Loucy (cell line): ENCODE measurements at regions not wholly inside any gene's neighbourhood (a gene's known extent, or its start where the extent isn't known, plus 50 kb on each side); places are given as distances from the start of the nearest gene placed in this dataset.

Source experiments
- CTCF ChIP-seq: fragments of 200-600 bp; sonication (generic); conservative IDR thresholded peaks from 2 replicates; pipeline ENCODE4 v1.5.1; 2014; ENCODE audit warnings: mild to moderate bottlenecking, antibody characterized with exemption, low read length
- EZH2phosphoT487 ChIP-seq: fragments of 200-600 bp; IDR thresholded peaks from 2 replicates; pipeline ENCODE4 v1.6.1; 2018; ENCODE audit warnings: antibody characterized with exemption, mild to moderate bottlenecking, moderate library complexity, borderline replicate concordance

DNA sequence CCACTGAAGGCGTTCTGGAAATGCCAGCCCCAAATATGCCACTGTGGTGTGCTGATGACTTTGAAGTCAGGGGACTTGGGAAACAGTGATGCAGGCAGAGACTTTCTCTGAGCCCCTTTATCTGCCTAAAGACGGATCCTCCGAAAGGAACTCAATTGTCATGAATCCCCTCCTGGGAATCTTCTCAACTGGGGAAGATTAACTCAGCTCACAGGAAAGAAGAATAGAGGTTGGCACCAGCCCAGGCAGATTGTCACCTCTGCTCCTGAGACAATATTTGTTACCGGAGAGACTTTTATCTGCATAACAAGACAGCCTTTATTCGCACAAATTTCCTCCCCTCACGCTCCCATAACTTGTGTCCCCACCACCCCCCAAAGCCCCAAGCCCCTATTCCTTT, 414.4 kb downstream of the FUT8 start:
- TF ChIP-seq CTCF: no peak
- no peak for TF ChIP-seq EZH2phosphoT487
